ENCODE measurements at regions not wholly inside any gene's neighbourhood (a gene's known extent, or its start where the extent isn't known, plus 50 kb on each side); places are given as distances from the start of the nearest gene placed in this dataset.

DNA sequence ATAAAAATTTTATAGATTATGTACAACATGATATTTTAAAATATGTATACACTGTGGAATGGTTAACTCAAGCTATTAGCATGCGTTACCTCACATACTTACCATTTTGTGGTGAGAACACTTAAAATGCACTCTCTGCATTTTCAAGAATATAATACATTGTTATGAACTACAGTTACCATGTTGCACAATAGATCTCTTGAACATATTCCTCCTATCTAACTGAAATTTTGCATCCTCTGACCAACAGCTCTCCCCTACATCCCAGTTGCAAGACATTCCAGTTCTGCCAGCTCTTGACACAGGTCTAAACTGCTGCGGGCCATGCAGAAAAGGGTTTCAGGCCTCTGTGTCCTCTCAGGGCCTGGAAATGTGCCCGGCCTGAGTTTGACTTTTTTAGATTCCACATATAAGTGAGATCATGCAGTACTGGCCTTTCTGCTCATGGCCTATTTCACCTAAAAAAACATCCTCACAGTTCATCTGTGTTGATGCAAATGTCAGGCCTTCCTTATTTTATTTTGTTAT is 113.7 kb downstream of the CDCA7 start:
- Histone ChIP-seq H3K4me1 (no peaks in the 10 kb centered on the region), H3K4me3 (no peak overlapping the region), H3K36me3 (no peaks in the 10 kb centered on the region), H3K27ac (no peak overlapping the region), H3K9me3 (no peaks in the 10 kb centered on the region), H3K27me3 (no peaks in the 10 kb centered on the region)
- DNase-seq, result no peak
- TF ChIP-seq CTCF (IDR thresholded peaks at IDR 0.05), result no peak
- TF ChIP-seq POLR2A (IDR thresholded peaks at IDR 0.05), result no peak

GRCh38 chr2:173472112-173472511 is 117.4 kb downstream of the CDCA7 start:
- H3K4me3 ChIP-seq, result no peak overlapping the region
- H3K4me1 ChIP-seq, result no peaks in the 10 kb centered on the region
- H3K27me3 ChIP-seq, result no peaks in the 10 kb centered on the region
- TF ChIP-seq POLR2A (IDR thresholded peaks at IDR 0.05), result no peak
- no peak for TF ChIP-seq CTCF (IDR thresholded peaks at IDR 0.05)
- H3K27ac ChIP-seq, result no peak overlapping the region
- no peaks in the 10 kb centered on the region for H3K36me3 ChIP-seq
- no peak for DNase-seq
- H3K9me3 ChIP-seq, result no peaks in the 10 kb centered on the region

- Histone ChIP-seq H3K4me3 (no peak overlapping the region), H3K9me3 (no peaks in the 10 kb centered on the region), H3K36me3 (no peaks in the 10 kb centered on the region), H3K4me1 (no peaks in the 10 kb centered on the region), H3K27me3 (no peaks in the 10 kb centered on the region), H3K27ac (no peak overlapping the region)
- TF ChIP-seq CTCF (IDR thresholded peaks at IDR 0.05) (no peak), POLR2A (IDR thresholded peaks at IDR 0.05) (no peak)
- no peak for DNase-seq
Measured at GRCh38 chr2:173483137-173483536, 128.5 kb downstream of the CDCA7 start.

DNA sequence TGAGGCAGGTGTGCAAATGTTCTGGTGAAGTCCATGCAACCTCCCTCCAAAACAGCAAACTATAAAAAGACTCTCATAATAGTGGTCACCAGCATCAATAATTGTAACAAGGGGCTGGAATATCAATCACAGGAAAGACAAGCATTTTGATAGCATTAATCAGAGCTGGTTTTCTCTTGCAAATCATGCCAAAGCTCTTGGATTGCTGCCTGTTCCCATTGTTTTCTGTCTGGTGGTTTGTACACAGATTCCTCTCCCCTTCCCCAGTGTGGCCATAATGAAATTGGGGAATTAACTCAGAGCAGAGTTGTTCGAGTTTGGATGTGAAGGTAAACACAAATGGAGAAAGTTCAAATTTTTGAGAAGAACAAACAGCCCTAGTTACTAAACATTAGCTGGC is 134.2 kb downstream of the CDCA7 start:
- no peaks in the 10 kb centered on the region for H3K27me3 ChIP-seq
- TF ChIP-seq CTCF (IDR thresholded peaks at IDR 0.05) (no peak), POLR2A (IDR thresholded peaks at IDR 0.05) (no peak)
- no peaks in the 10 kb centered on the region for H3K9me3 ChIP-seq
- no peak for DNase-seq
- H3K36me3 ChIP-seq, result no peaks in the 10 kb centered on the region
- no peaks in the 10 kb centered on the region for H3K4me1 ChIP-seq
- H3K4me3 ChIP-seq, result no peak overlapping the region
- H3K27ac ChIP-seq, result no peak overlapping the region

GRCh38 chr2:173491418-173491817 is 136.7 kb downstream of the CDCA7 start:
- no peaks in the 10 kb centered on the region for H3K4me1 ChIP-seq
- H3K4me3 ChIP-seq, result no peak overlapping the region
- no peaks in the 10 kb centered on the region for H3K9me3 ChIP-seq
- TF ChIP-seq CTCF (IDR thresholded peaks at IDR 0.05), result no peak
- H3K27me3 ChIP-seq, result no peaks in the 10 kb centered on the region
- no peak overlapping the region for H3K27ac ChIP-seq
- no peak for DNase-seq
- H3K36me3 ChIP-seq, result no peaks in the 10 kb centered on the region

DNA sequence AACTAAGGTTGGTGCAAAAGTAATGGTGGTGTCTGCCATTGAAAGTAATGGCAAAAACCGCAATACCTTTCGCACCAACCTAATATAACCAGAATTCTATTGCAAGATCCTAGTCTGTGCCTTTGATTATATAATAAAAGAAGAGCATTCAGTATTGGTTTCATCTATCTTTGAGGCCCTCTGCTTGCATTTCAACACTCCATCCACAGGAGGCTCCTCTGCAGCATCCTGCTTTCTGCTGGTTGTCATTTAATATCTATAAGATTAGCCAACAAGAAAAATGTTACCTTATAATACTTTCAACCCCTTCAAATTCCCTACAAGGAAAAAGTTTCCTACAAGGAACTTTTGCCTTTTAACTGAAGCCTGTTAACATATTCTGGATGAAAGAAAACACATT is 139.2 kb downstream of the CDCA7 start:
- Histone ChIP-seq H3K27me3 (no peaks in the 10 kb centered on the region), H3K9me3 (no peaks in the 10 kb centered on the region)
- TF ChIP-seq POLR2A (IDR thresholded peaks at IDR 0.05) (no peak), CTCF (IDR thresholded peaks at IDR 0.05) (no peak)

More for the DNA sequence above, 139.2 kb downstream of the CDCA7 start:
- H3K36me3 ChIP-seq, result no peaks in the 10 kb centered on the region
- H3K27ac ChIP-seq, result no peak overlapping the region
- no peak for DNase-seq
- H3K4me1 ChIP-seq, result no peaks in the 10 kb centered on the region
- no peak overlapping the region for H3K4me3 ChIP-seq
